GM13977 (cell line): ENCODE measurements at regions not wholly inside any gene's neighbourhood (a gene's known extent, or its start where the extent isn't known, plus 50 kb on each side); places are given as distances from the start of the nearest gene placed in this dataset.
"Not testable (repeated sequence)": the region's sequence is repeated elsewhere in the genome, so short reads cannot be mapped to it uniquely, and the experiment has no call there.

ENCODE experiments used
- DNase-seq: peaks from one replicate; pipeline ENCODE4 v3.0.0; 2012; ENCODE audit warnings: low spot score
- in situ Hi-C: fragments of 300-500 bp; cut with MboI; formaldehyde crosslinking; loops from one replicate; pipeline ENCODE4 v1.12.0; 2022; ENCODE audit warnings: low sequenced_read_pairs, low pct_unique_long_range_greater_than_20kb, mixed read lengths, inconsistent platforms; ENCODE audit not compliant: unreplicated experiment
- TF ChIP-seq, protein P1 (sequence below): IDR thresholded peaks from 2 replicates; pipeline ENCODE4 v1.5.1; 2012; ENCODE audit warnings: mild to moderate bottlenecking, control low read depth; ENCODE audit not compliant: insufficient read depth; ENCODE audit errors: extremely low read depth, missing control alignments

DNA sequence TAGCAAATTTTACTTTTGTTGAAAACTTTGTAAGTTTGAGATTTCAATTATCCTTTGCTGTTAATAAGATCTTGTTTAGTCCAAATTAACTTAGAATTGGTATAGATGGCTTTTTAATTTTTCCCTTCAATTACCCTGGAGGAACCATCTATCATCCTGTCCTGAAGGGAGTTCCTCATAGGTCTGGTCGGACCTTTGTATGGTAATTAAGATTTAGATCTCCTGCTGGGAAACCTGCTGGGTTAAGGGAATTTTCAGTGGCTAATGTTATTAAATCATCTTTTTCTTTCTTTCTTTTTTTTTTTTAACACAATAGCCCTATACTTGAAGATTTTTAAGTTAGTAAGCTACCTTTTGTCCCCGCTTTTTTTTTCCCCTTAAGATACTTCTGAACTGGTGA is 63.0 kb upstream of the PRMT8 start:
- TF ChIP-seq, protein P1, sequence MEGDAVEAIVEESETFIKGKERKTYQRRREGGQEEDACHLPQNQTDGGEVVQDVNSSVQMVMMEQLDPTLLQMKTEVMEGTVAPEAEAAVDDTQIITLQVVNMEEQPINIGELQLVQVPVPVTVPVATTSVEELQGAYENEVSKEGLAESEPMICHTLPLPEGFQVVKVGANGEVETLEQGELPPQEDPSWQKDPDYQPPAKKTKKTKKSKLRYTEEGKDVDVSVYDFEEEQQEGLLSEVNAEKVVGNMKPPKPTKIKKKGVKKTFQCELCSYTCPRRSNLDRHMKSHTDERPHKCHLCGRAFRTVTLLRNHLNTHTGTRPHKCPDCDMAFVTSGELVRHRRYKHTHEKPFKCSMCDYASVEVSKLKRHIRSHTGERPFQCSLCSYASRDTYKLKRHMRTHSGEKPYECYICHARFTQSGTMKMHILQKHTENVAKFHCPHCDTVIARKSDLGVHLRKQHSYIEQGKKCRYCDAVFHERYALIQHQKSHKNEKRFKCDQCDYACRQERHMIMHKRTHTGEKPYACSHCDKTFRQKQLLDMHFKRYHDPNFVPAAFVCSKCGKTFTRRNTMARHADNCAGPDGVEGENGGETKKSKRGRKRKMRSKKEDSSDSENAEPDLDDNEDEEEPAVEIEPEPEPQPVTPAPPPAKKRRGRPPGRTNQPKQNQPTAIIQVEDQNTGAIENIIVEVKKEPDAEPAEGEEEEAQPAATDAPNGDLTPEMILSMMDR, result no peak
- in situ Hi-C loops, result no loop called here
- DNase-seq, result no peak

DNA sequence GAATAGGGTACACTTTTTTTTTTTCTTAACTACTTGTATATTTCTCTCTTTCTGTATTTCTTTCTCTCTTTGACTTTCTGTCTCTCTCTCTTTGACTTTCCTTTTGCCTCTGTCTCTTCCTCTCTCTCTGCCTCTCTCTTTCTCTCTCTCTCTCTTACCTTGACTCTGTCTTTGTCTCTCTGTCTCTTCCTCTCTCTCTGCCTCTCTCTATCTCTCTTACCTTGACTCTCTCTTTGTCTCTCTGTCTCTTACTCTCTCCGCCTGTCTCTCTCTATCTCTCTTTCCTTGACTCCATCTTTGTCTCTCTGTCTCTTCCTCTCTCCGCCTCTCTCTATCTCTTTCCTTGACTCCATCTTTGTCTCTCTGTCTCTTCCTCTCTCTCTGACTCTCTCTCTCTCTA is 62.4 kb upstream of the PRMT8 start:
- TF ChIP-seq, protein P1, result no peak
- in situ Hi-C loops, result no loop called here
- DNase-seq, result no peak

DNA sequence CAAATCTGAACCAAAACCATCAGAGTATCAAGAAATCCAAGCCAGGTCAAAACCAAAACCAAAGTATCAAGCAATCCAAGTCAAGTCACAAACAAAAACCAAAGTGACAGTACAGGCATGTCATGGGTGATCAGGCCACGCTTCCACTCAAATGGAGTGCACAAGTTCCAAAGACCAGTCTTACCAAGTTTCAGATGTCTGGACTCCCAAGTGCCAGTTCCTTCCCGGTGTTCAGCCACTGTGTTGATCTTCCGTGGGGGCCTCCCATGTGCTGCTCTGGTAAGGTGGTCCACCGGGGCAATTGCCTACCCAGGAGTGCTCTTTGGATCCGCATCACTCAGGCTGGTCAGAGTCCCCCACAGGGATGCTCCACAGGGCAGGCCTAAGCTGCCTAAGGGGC is 61.5 kb upstream of the PRMT8 start:
- DNase-seq, in situ Hi-C loops: not testable (repeated sequence)

DNA sequence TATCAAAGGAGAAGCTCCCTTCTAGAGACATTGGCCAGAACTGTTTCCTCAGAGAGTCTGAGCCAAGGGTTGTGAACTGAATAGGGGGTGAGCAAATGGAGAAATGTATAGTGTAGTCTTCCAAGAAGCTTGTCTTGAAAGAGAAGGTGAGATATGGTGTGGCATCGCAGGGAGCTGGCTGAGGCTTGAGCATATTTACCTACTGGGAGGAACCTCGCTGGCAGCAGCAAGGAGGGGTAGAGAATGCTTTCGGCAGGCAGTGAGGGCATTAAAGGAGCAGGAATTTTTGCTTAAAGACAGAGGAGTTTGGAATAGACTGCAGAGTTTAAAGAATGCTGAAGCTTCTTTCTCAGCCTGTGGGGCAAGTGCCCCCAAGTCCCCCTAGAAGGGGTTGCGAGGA is 59.3 kb upstream of the PRMT8 start:
- no peak for DNase-seq

DNA sequence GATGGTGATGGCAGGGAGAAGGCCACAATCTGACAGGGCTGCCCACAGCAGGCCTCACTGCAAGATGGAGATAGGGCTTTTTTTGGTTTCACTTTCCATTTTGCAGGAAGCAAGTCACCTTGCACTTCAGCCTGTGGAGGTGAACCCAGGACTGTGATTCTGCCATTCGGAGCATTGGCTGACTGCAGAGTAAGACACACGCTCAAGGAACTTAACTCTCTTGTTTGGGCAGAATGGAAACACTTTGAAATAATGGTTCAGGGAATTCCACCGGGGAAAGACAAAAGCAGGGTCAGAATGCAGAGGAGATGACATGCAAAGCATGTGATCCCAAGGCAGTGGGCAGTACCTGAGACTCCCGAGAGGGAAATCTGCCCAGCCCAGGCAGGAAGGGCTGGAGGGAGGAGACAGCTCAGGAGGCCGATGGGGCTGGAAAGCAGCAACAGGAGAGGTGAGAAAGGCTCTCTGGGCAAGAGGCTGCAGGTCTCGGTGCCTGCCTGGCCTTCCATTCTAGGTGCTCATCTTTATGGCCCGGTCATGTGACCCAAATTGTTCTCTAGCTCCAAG is 58.7 kb upstream of the PRMT8 start:
- TF ChIP-seq, protein P1, result no peak
- DNase-seq, result no peak
- in situ Hi-C loops, result no loop called here

More for the DNA sequence above, 59.3 kb upstream of the PRMT8 start:
- TF ChIP-seq, protein P1, result no peak
- in situ Hi-C loops, result no loop called here

DNA sequence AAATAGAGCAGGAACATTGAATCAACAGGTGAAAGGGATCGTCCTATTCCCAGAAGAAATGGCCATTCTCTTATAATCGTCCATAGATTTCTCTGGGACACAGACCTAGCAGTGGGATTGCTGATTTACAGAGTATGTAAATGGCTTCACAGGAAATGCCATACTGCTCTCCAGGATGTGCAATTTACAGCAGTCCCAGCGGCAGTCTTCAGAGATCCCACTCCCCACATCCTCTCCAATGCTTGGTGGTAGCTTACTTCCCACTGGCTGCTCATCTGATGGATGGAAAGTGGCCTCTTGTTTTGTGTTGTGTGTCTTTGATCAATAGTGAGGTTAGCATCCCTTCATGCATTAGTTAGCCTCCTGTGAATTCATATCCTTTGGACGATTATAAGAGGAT is 58.1 kb upstream of the PRMT8 start:
- TF ChIP-seq, protein P1, result no peak
- in situ Hi-C loops, result no loop called here
- DNase-seq, result no peak

DNA sequence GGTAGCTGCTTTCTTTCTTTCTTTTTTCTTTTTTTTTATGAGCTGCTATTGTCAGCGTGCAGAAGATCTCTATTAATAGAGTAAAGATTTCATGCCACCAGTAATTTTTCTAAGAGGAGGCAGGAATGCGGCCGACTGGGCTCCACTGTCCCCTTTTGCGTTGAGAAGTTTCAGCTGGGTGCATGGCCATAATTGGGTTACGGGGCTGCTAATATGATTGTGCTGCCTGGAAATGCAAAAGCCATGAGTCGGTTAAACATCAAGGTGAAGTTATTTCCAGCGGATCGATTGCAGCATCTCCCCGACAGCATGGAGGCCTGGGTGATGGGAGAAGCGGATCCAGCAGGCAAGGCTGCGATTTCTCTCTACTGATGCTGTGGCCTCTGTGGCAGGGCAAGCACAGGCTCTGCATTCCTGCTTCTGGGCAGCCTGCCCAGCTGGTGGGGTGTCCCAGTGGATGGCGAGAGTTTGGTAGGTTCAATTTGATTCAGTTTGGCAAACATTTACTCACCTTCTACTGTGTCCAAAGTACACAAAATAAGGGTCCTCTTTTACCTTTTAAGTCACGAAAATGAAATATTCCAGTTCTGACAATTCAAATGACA is 54.4 kb upstream of the PRMT8 start:
- DNase-seq, result no peak
- in situ Hi-C loops, result no loop called here
- TF ChIP-seq, protein P1, result no peak
